22Rv1 (cell line): ENCODE measurements at regions not wholly inside any gene's neighbourhood (a gene's known extent, or its start where the extent isn't known, plus 50 kb on each side); places are given as distances from the start of the nearest gene placed in this dataset.

Experiments used
- CTCF ChIP-seq: fragments of 450-650 bp; IDR thresholded peaks from 2 replicates; pipeline ENCODE4 v1.5.1; 2017; ENCODE audit warnings: mild to moderate bottlenecking
- ZFX ChIP-seq: fragments of 450-650 bp; IDR thresholded peaks from 2 replicates; pipeline ENCODE4 v1.6.1; 2017; ENCODE audit warnings: antibody characterized with exemption, borderline replicate concordance

- no peak for TF ChIP-seq CTCF
- TF ChIP-seq ZFX: no peak
These were observed 395.8 kb downstream of the CD109 start for GRCh38 chr6:74091794-74092157.
